Stimulated activated CD8-positive, alpha-beta memory T cell treated with anti-CD3 and anti-CD28 coated beads, Interleukin-7, amount 100 ng/mL, for 24 hours (primary cell): ENCODE measurements at regions not wholly inside any gene's neighbourhood (a gene's known extent, or its start where the extent isn't known, plus 50 kb on each side); places are given as distances from the start of the nearest gene placed in this dataset.
"Not testable (repeated sequence)": the region's sequence is repeated elsewhere in the genome, so short reads cannot be mapped to it uniquely, and the experiment has no call there.

Experiments
- DNase-seq: peaks from one replicate; pipeline ENCODE4 v3.0.0-alpha.2; 2020; ENCODE audit warnings: low read depth

DNA sequence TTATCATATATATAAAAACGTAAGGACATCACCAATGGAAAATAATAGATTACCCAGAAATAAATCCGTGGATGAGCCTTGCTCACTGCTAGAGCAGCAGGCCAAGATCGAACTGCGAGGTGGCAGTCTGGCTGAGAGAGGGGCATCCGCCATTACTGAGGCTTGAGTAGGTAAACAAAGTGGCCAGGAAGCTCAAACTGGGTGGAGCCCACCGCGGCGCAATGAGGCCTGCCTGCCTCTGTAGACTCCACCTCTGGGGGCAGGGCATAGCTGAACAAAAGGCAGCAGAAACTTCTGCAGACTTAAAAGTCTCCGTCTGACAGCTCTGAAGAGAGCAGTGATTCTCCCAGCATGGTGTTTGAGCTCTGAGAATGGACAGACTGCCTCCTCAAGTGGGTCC, 1018.0 kb upstream of the SLC39A10 start:
- DNase-seq = not testable (repeated sequence)

DNA sequence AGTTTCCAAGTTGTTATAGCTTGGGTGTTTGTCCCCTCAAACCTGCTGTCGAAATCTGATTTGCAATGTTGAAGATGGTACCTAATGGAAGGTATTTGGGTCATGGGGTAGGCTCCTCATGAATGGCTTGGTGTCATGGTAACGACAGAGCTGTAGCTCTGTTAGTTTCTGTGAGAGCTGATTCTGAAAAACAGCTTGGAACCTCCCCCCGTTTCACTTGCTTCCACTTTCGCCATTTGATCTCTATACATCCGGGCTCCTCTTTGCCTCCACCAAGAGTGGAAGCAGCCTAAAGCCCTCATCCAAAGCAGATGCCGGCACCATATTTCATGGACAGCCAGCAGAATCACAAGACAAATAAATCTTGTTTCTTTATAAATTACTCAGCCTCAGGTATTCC, 1035.1 kb upstream of the SLC39A10 start:
- DNase-seq = no peak

DNA sequence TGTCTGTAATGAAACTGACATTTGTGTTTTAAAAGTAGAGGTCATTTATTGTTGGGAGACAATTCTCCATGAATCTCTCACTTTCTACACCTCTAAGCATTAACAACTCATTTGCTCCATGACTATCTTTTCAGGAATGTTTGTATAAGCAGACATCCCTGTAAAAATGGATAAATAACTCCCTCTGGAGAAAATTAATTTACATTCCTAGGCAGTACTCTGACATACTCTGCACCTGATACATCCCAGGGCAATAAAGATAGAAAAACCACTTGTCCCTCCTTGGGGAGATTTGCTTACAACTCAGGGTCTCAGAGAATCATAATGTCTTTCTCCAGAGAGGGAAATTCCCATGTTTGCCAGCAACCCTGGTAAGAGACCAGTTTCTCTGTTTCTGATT, 1037.7 kb upstream of the SLC39A10 start:
- no peak for DNase-seq

DNA sequence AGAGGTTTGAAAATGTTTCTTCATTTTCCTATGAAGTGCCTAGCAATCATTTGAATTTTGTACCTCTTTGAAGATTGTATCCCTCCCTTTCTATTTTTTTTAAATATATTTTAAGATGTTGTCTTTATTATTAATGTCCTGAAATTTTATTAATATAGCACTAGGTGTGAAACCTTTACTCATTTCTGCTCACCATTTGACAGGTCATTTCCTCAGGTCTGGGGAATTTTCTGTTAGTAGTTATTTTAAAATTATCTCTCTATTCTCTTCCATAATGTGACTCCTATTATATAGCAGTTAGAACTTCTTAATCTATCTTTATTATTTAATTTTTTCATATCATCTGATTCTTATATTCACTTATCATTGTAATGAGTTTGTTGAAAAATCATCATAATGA, 1038.6 kb upstream of the SLC39A10 start:
- no peak for DNase-seq

DNA sequence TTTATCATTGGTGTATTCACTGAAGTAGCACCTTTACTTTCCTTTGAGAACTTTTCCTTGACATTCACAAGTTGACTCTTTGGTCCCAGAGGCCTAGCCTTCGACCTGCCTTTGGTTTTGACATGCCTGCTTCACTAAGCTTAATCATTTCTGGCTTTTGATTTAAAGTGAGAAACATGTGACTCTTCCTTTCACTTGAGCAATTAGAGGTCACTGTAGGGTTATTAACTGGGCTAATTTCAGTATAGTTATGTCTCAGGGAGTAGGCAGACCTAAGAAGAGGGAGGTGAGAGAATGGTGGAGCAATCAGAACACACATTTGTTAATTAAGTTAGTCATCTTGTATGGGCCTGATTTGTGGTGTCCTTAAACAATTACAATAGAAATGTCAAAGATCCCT, 1040.7 kb upstream of the SLC39A10 start:
- no peak for DNase-seq

DNA sequence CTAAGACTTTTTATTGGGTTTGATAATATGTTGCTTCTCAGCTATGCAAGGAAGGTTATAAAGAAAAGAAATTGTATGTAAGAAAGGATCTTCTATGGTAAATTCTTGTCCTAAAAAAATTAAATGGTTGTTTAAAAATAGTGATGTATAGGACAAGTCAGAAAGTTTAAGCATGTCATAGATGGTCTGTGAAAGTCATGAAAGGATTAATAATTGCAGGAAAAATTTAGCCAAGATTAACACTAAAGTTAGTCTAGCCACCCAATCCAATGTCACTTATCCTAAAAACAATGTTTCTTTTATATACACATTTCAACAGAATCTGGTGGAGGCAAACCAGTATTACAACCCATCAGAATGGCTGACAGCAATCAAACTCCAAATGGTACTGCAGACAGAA, 1046.7 kb upstream of the SLC39A10 start:
- DNase-seq = no peak

DNA sequence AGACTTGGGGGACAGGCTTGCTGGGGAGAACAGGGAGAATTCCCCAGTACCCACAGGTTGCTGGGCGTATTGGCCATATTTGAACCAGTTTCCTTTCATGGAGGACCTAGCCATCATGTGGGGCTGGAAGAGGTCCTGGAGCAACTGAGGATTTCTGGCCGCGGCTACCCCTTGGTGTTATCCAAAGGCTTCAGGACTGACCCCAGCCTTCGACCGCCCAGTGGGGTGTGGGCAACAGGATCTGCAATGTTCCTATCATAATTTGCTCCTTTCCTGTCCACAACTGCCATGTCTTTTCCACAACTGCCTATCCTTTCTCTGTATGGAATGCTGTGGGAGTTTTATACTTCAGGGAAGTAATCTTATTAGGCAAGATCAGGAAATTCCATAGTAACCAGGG, 1053.6 kb upstream of the SLC39A10 start:
- DNase-seq = no peak

DNA sequence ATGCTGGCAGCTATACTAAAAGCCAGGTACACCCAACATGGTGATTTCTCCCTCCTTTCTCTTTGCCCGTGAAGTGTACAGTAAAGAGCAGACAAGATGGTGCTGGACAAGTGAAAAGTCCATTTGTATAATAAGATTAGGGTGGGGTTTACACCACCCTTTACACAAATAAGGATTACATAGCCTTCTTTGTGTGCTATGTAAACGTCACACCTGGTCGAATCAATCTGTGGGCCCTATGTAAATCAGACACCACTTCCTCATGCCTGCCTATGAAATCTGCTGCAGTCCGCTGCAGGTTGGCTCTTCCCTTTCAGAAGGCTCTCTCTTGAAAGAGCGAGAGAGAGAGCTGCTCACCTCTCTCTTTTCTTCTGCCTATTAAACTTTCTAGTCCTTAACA, 1054.3 kb upstream of the SLC39A10 start:
- DNase-seq = no peak

DNA sequence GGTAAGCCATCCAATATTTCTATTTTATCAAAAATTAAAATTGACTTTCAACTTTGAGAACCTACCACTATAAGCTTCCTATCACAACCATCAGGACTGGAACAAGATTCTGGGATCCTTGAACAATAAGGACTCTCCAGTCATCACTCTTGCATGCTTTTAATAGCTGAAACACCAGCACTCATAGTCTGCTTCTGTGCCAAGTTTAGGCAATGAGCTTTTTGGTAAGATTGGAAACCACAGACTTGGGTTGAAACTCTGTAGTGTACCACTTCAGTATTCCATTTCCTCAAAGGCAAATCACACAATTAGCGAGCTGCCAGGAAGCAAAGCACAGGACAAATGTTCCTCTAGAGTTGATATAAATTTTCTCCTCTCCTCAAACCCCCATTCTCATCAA, 1065.8 kb upstream of the SLC39A10 start:
- DNase-seq = no peak

DNA sequence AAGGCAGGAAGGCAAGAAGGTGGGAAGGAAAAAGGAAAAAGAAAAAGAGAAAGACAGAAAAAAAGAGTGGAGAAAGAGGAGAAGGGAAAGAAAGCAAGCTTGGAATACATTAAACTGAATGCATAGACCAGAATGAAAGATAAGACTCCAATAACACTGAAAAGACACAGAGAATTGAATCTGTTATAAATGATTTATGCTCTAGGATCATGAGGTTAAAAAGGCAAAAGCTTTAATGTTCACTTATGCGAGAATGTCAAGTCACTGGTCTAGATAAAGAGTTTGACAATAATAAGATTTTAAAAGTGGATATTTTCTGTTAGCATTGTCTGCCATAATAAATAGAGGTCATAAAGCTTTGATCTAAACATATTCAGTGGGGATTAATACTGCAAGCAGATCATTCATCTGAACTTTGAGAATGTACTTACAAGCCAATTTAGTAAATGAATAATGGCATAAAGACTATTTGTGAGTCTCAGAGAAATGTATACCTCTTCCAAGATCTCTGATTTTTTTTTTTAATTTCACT, 1069.2 kb upstream of the SLC39A10 start:
- no peak for DNase-seq

DNA sequence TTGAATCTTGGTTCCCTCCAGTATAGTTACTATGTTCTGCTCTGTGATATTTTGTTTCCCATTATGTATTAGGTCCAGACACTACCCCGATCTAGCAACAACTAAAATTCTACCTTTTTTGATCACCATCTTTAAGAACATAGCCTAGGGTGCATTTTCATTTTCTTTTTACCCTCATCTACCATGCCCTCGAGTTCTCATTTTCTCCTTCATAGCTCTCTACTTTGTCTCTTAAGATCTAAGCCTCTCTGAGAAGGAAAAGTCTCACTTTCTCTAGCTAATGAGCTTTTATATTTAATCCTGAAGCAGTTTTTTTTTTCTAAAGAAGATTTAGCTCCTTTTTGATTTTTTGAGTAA, 1089.4 kb upstream of the SLC39A10 start:
- DNase-seq = no peak

DNA sequence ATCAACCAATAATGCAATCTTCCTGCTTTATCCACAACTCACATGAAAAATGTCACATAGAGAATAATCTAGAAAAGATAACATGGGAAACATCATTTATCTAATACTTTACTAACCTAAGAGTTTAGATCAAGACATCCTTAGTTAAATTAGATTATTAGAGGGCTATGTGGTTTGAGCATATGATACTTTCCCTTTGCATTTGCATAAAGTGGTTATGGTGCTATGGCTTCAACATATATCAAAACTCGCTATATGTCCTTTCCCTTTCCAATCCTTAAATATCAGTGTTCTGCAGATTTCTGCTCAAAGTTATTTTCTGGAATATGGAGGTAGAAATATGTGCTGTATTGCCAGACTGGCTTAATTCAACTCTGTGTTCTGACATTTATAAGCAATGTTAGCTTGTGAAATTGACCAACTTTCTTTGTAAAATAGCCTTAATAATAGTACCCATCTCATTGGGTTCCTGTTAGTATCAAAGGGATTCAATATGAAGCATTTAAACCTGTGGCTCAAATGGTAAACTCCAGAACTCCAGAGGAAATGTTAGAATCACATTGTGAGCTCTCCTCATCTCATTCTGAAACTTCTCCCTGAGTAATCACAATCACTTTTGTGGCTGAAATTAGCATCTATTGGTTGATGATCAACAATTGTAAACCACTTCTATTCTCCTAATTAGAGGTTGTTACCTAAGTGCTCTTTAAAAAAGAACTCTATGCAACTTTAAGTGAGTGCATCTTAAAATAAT, 1089.9 kb upstream of the SLC39A10 start:
- DNase-seq = no peak

DNA sequence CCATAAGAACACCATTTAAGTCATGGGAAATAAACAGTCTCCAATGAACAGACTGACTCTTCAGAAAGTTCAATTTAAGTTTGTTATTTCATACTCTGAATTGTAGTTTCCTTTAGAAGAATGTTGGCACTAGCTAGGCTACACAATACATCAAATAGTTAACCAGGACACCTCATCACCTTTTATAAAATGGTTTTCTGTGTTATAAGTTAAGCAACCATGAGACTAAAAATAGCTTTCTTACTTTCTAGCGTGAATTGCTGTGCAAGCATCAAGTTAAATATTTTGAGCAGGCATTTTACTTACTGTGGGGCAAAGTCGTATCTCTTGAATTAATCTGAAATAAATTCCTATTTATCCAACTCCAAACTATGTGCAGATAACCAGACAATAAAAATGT, 1092.6 kb upstream of the SLC39A10 start:
- DNase-seq = no peak

DNA sequence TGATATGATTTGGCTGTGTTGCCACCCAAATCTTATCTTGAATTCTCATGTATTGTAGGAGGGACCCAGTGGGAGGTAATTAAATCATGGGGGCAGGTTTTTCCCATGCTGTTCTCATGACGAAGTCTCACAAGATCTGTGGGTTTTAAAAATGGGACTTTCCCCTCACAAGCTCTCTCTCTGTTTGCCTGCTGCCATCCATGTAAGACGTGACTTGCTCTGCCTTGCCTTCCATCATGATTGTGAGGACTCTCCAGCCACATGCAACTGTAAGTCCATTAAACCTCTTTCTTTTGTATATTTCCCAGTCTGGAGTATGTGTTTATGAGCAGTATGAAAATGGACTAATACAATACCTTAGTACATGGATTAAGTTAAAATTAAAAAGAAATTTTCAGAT, 1094.7 kb upstream of the SLC39A10 start:
- no peak for DNase-seq

DNA sequence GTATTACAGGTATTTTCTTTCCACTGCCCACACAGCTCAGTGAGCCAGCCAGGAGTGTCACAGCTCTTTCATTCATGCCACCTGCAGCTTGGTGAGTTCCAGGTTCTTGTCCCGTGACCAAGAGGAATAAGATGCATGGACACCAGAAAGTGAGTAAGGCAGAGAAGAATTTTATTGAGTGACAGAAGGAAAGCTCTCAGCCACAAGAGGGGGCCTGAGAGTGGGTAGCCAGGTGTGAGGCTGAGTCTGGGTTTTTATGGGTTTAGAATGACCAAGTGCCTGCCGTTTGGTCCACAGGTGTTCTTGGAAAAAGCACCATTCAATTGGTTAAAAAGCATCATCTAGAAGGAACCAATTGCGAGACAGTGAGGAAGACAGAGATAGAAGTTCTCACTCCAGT, 1097.1 kb upstream of the SLC39A10 start:
- DNase-seq = no peak

DNA sequence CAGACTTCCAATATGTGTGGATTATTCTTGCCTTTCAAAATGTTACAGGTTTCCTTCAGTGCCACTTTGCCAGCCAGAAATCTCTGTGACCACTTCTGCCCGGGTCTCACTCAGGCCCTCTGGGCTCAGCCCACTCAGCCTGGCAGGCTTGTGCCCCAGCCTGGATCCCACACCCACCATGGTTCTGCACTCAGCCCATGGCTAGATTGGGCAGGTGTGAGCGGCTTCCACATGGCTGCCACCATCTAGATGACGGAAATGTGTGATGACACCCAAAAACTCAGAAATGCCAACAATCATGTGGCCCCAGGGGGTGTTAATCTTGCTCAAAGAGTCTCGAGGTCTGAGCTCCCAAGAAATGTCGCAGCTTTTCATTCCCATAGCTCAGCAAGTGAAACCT, 1097.5 kb upstream of the SLC39A10 start:
- DNase-seq = no peak

DNA sequence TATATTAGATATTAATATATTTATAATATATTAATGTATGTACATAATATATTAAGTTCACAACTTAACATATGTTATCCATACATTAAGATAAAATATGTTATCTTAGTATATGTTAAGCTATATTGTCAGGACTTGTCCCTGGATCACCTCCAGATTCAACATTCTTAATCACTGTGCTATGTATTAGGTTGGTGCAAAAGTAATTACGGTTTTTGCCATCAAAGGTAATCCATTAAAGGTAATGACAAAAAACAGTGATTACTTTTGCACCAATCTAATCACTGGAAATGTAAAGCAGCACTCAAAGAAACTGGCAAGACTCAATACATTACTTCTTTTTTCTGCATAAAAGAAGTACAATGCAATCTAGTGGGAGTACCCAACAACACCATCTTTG, 1099.0 kb upstream of the SLC39A10 start:
- no peak for DNase-seq

DNA sequence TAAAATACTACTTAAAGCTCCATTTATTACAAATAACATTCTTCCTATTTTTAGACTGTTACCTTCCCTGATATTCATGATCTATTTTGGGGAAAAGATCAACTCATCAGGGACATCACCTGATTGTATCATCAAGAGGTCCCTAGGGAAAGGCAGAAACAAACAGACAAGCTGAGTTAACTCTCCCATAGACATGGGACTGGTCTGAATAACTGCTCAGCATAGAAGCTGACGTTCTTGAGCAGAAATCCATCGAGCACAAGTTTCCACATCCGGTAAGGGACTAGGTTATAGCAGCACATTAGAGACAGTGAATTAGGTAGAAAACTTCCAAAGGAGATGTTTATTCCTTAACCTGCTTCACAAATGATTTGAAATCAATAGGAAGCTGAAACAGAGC, 1100.4 kb upstream of the SLC39A10 start:
- no peak for DNase-seq

DNA sequence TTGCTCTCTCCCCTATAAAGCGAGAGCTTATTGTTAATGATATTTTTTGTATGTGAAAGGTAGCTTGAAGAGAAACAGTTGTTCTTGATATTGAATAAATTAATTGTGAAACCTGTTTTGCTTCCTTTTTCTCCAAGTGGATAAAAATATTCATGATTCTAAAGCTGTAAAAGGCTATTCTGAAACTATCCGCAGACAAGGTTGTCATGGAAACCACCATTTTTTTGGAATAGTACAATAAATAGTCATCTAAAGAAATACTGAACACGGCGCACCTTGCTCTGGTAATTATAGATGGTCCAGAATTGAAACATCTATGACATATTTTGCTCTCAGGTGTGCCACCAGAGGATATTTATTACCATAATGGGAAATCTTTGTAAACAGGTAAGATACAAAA, 1103.0 kb upstream of the SLC39A10 start:
- no peak for DNase-seq

DNA sequence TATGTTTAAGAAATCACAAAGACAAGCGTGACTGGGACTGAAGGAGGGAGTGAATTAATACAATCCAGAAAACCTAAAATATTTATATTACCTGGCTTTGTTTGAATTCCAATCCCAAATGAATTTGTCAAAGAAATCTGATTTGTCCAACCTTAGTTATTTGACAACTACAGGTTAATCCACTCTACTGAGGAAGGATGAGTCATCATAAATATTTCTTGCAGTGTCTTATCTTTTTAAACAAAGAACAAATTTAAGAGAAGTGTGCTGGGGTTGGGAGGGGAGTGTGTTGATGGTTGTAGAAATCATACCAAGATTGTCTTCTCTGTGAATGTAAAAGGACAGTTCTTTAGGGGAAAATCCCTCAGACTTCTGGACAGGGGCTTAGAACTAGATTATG, 1106.3 kb upstream of the SLC39A10 start:
- DNase-seq = no peak

DNA sequence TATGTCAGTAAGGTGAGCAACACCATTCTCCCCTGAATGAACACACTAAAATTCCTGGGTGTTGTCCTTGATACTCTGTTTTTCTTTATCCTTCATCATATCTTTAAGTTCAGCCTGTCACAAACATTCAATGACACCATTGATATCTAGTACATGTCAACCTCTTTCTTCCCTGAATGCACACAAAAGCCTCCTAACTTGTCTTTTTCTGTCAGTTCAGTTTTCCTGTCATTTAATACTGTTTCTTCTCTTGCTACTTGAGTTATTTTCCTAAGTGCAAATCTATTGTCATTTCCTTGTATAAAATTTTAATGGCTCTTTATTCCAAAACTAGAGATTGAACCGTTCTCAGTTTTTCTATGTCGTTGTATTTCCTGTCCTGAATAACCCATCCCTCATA, 1107.6 kb upstream of the SLC39A10 start:
- no peak for DNase-seq

DNA sequence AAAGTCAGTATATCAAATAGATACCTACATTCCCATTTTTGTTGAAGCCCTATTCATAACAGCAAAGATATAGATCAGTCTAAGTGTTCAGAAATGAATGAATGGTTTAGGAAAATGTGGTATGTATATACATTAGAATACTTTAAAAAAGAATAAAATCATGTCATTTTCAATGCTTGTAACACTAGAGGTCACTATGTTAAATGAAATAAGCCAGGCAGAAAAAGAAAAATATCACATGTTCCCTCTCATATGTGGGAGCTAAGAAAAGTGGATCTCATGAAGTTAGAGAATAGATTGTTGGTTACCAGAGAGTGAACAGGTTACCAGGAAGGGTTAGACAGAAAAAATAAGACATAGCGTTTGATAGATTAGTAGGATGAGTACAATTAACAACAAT, 1111.0 kb upstream of the SLC39A10 start:
- no peak for DNase-seq

DNA sequence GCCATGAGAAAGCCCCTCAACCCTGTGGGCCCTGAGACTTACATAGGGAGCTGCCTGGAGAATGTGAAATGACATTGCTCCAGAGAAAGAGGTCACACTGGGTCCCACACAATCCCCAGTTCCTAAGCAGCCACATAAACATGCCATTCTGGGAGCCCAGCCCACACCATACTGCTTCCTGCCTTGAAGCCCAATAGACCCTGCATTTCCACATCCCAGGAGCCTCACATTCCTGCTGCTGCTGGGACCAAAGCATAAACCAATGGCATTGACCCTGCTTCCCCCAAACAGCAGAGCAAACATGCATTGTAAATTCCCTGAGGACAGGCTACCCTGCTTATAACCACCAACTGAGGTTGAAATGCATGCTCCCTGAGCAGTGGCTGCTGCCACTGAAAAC, 1117.6 kb upstream of the SLC39A10 start:
- no peak for DNase-seq

DNA sequence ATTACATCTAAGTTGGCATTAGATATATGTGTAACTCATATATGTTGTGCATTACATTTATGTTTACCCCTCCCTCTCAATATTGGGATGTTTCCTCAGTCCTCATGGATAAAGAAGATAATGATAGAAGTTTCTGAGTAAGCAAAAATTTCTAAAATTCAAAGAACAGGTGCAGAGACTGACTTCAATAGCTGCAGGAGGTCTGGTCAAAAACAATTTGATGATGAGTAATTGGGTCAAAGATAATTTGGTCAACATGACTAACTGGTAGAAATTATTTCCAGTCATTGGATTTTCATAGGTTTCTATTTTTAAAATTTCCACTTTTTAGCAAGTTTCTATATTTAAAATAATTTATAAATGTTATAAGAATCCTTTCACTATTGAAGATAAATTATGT, 1130.9 kb upstream of the SLC39A10 start:
- no peak for DNase-seq

DNA sequence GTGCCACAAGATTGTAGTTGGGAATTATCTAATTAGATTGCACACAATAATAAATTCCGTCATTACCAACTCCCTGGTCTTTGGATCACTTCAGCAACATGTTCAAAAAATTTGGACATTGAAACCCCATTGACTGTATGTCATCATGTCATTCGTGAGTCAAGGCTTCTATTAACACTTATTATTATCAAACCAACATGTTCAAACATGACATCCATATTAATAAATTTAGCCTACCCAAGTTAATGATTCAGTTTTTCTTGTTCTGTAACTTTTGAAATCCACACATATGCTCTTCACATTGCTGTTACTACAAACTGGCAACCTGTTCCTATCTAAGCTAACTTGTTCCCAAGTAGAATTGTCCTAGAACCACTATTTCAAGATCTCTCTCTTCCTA, 1142.7 kb upstream of the SLC39A10 start:
- no peak for DNase-seq
